GM06990 (cell line): ENCODE measurements at regions not wholly inside any gene's neighbourhood (a gene's known extent, or its start where the extent isn't known, plus 50 kb on each side); places are given as distances from the start of the nearest gene placed in this dataset.

Source experiments
- DNase-seq: peaks from one replicate; pipeline ENCODE4 v3.0.0-alpha.2; 2011; ENCODE audit not compliant: insufficient read length; ENCODE audit errors: extremely low read depth
- H3K27me3 ChIP-seq: replicated peaks from 2 replicates; pipeline ENCODE4 v1.6.0; 2011; ENCODE audit warnings: low read length; ENCODE audit not compliant: control insufficient read depth, insufficient read depth
- H3K36me3 ChIP-seq: 2 replicates; pipeline ENCODE4 v1.5.1; 2011; ENCODE audit warnings: low read length; ENCODE audit not compliant: control insufficient read depth, insufficient read depth
- H3K4me3 ChIP-seq: replicated peaks from 2 replicates; pipeline ENCODE4 v1.5.1; 2011; ENCODE audit warnings: low read depth, mild to moderate bottlenecking, control low read depth, low read length
- CTCF ChIP-seq: IDR thresholded peaks from 2 replicates; pipeline ENCODE4 v1.5.1; 2011; ENCODE audit warnings: low read length, control low read depth, mild to moderate bottlenecking, inconsistent platforms; ENCODE audit not compliant: insufficient read depth, poor library complexity, severe bottlenecking

DNA sequence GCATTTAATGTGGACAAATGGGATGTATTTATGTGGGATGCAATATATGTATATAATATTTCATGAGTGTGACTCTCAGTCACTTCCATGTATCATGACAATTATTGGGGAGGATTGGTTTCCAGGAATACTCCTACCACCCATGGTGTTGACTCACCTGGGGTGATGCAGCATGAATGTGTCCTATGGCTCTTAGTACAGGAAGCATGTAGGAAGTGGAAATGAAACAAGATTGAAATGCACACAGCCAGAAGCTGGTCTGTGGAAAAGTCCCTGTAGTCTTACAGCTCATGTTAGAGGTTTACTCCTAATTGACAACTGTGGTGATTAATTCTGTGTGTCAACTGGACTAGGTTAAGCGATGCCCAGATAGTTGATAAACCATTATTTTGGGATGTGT lies 89.3 kb upstream of the HAAO start:
- no peaks in the 10 kb centered on the region for H3K27me3 ChIP-seq
- TF ChIP-seq CTCF: no peak
- DNase-seq: no peak
- no peak overlapping the region for H3K4me3 ChIP-seq
- no peaks in the 10 kb centered on the region for H3K36me3 ChIP-seq

GRCh38 chr2:42880738-42881690 lies 88.6 kb upstream of the HAAO start:
- no peaks in the 10 kb centered on the region for H3K27me3 ChIP-seq
- H3K36me3 ChIP-seq: no peaks in the 10 kb centered on the region
- no peak overlapping the region for H3K4me3 ChIP-seq
- TF ChIP-seq CTCF: no peak
- DNase-seq: no peak

- DNase-seq: no peak
- Histone ChIP-seq H3K27me3 (no peaks in the 10 kb centered on the region), H3K4me3 (no peak overlapping the region), H3K36me3 (no peaks in the 10 kb centered on the region)
- TF ChIP-seq CTCF: no peak
Measured at GRCh38 chr2:42879913-42880737, 87.7 kb upstream of the HAAO start.

GRCh38 chr2:42879121-42879705 lies 86.8 kb upstream of the HAAO start:
- H3K36me3 ChIP-seq: no peaks in the 10 kb centered on the region
- DNase-seq: no peak
- H3K27me3 ChIP-seq: no peaks in the 10 kb centered on the region
- no peak overlapping the region for H3K4me3 ChIP-seq
- no peak for TF ChIP-seq CTCF

GRCh38 chr2:42878581-42878980 lies 86.2 kb upstream of the HAAO start:
- no peaks in the 10 kb centered on the region for H3K36me3 ChIP-seq

More at GRCh38 chr2:42878581-42878980, 86.2 kb upstream of the HAAO start:
- Histone ChIP-seq H3K4me3 (no peak overlapping the region), H3K27me3 (no peaks in the 10 kb centered on the region)
- no peak for TF ChIP-seq CTCF
- no peak for DNase-seq
